ENCODE measurements at regions not wholly inside any gene's neighbourhood (a gene's known extent, or its start where the extent isn't known, plus 50 kb on each side); places are given as distances from the start of the nearest gene placed in this dataset.

GRCh38 chr16:17585449-17586074 lies 114.8 kb upstream of the XYLT1 start:
- H3K36me3 ChIP-seq, result no peaks in the 10 kb centered on the region
- H3K4me1 ChIP-seq, result no peaks in the 10 kb centered on the region
- H3K27me3 ChIP-seq, result no peaks in the 10 kb centered on the region
- DNase-seq (ENCODE audit: low spot score in 2 of 2), result no peak
- no peak overlapping the region for H3K4me3 ChIP-seq
- no peak for TF ChIP-seq CTCF (IDR thresholded peaks at IDR 0.05)
- no peak for TF ChIP-seq POLR2AphosphoS5 (IDR thresholded peaks at IDR 0.05)
- TF ChIP-seq POLR2A (IDR thresholded peaks at IDR 0.05), result no peak
- H3K27ac ChIP-seq, result no peak overlapping the region
- no peaks in the 10 kb centered on the region for H3K9me3 ChIP-seq
- intact Hi-C loops (cut with DNase I; ENCODE audit: low total_unique reads), result no loop called here

- TF ChIP-seq POLR2AphosphoS5 (IDR thresholded peaks at IDR 0.05), result no peak
- TF ChIP-seq CTCF (IDR thresholded peaks at IDR 0.05), result peak; percentile 77 to 83 (median 78)
- no peak for TF ChIP-seq POLR2A (IDR thresholded peaks at IDR 0.05)
- intact Hi-C loops (cut with DNase I; ENCODE audit: low total_unique reads), result no loop called here
- no peak overlapping the region for H3K27ac ChIP-seq
Measured at GRCh38 chr16:17578981-17579874, 108.5 kb upstream of the XYLT1 start.

GRCh38 chr16:17574256-17574655 lies 103.5 kb upstream of the XYLT1 start:
- no peaks in the 10 kb centered on the region for H3K36me3 ChIP-seq
- DNase-seq (ENCODE audit: low spot score in 2 of 2), result no peak
- H3K27ac ChIP-seq, result no peak overlapping the region
- no peak overlapping the region for H3K4me3 ChIP-seq
- peaks cover 0 to 3% of the 10 kb centered on the region in 2 donors for H3K27me3 ChIP-seq
- no peaks in the 10 kb centered on the region for H3K9me3 ChIP-seq
- intact Hi-C loops (cut with DNase I; ENCODE audit: low total_unique reads), result no loop called here
- H3K4me1 ChIP-seq, result no peaks in the 10 kb centered on the region
- TF ChIP-seq POLR2AphosphoS5 (IDR thresholded peaks at IDR 0.05) (no peak), POLR2A (IDR thresholded peaks at IDR 0.05) (no peak), CTCF (IDR thresholded peaks at IDR 0.05) (no peak)

More at GRCh38 chr16:17578981-17579874, 108.5 kb upstream of the XYLT1 start:
- H3K4me3 ChIP-seq, result no peak overlapping the region
- H3K36me3 ChIP-seq, result no peaks in the 10 kb centered on the region
- H3K4me1 ChIP-seq, result no peaks in the 10 kb centered on the region
- no peaks in the 10 kb centered on the region for H3K9me3 ChIP-seq
- H3K27me3 ChIP-seq, result no peaks in the 10 kb centered on the region
- peak in 1 of 2 donors; percentile 55 for DNase-seq (ENCODE audit: low spot score in 2 of 2)

GRCh38 chr16:17572145-17572544 lies 101.4 kb upstream of the XYLT1 start:
- Histone ChIP-seq H3K4me1 (no peaks in the 10 kb centered on the region), H3K36me3 (no peaks in the 10 kb centered on the region), H3K4me3 (no peak overlapping the region), H3K27ac (no peak overlapping the region), H3K27me3 (peaks cover 0 to 3% of the 10 kb centered on the region in 2 donors), H3K9me3 (no peaks in the 10 kb centered on the region)
- intact Hi-C loops (cut with DNase I; ENCODE audit: low total_unique reads), result no loop called here
- no peak for TF ChIP-seq POLR2AphosphoS5 (IDR thresholded peaks at IDR 0.05)
- no peak for TF ChIP-seq CTCF (IDR thresholded peaks at IDR 0.05)
- TF ChIP-seq POLR2A (IDR thresholded peaks at IDR 0.05), result no peak
- DNase-seq (ENCODE audit: low spot score in 2 of 2), result no peak

GRCh38 chr16:17571499-17572093 lies 100.8 kb upstream of the XYLT1 start:
- TF ChIP-seq CTCF (IDR thresholded peaks at IDR 0.05) (no peak), POLR2AphosphoS5 (IDR thresholded peaks at IDR 0.05) (no peak)
- H3K4me3 ChIP-seq, result no peak overlapping the region
- H3K27me3 ChIP-seq, result peaks cover 0 to 3% of the 10 kb centered on the region in 2 donors
- H3K27ac ChIP-seq, result no peak overlapping the region
- no peaks in the 10 kb centered on the region for H3K9me3 ChIP-seq
- intact Hi-C loops (cut with DNase I; ENCODE audit: low total_unique reads), result no loop called here
- no peak for DNase-seq (ENCODE audit: low spot score in 2 of 2)
- no peaks in the 10 kb centered on the region for H3K36me3 ChIP-seq
- H3K4me1 ChIP-seq, result no peaks in the 10 kb centered on the region

Measured in breast epithelium (tissue), 4 donors.